Keratinocyte (primary cell): ENCODE measurements at regions not wholly inside any gene's neighbourhood (a gene's known extent, or its start where the extent isn't known, plus 50 kb on each side); places are given as distances from the start of the nearest gene placed in this dataset.

Source experiments
- CTCF ChIP-seq, 3 experiments: IDR thresholded peaks in 1 of 3; conservative IDR thresholded peaks in 1 of 3; optimal IDR thresholded peaks in 1 of 3; 2 replicates in 2 of 3; 3 replicates in 1 of 3; pipeline versions ENCODE3 to v1.5.1; 2011; ENCODE audit warnings: low read length in 3 of 3, mild to moderate bottlenecking in 3 of 3, moderate library complexity in 2 of 3, control low read depth in 1 of 3, inconsistent platforms in 1 of 3; ENCODE audit not compliant: insufficient read depth in 2 of 3; ENCODE audit errors: extremely low read depth in 1 of 3
- EZH2 ChIP-seq: IDR thresholded peaks from one replicate; pipeline ENCODE4 v1.6.1; 2012; ENCODE audit warnings: inconsistent platforms, mild to moderate bottlenecking, low read length, moderate library complexity

- no peak for TF ChIP-seq CTCF (optimal IDR thresholded peaks at IDR 0.05 in 1 of 3, IDR thresholded peaks at IDR 0.05 in 1 of 3, conservative IDR thresholded peaks at IDR 0.05 in 1 of 3; ENCODE audit: extremely low read depth in 1 of 3, insufficient read depth in 2 of 3, low read length in 3 of 3)
- TF ChIP-seq EZH2: no peak
Measured at GRCh38 chr13:73284081-73284874, 225.5 kb downstream of the KLF5 start.
